ENCODE measurements at regions not wholly inside any gene's neighbourhood (a gene's known extent, or its start where the extent isn't known, plus 50 kb on each side); places are given as distances from the start of the nearest gene placed in this dataset.
A peak's percentile ranks its signal among the peaks of the same experiment; 100 is the strongest.
"Not testable (repeated sequence)": the region's sequence is repeated elsewhere in the genome, so short reads cannot be mapped to it uniquely, and the experiment has no call there.

GRCh38 chr3:112736805-112737566, 96.0 kb upstream of the CCDC80 start:
- DNase-seq (ENCODE audit: low read depth): no peak

- DNase-seq (ENCODE audit: low read depth): no peak
These were observed 95.4 kb upstream of the CCDC80 start for GRCh38 chr3:112736386-112736785.

- no peak for DNase-seq (ENCODE audit: low read depth)
These were observed 95.0 kb upstream of the CCDC80 start for GRCh38 chr3:112735926-112736325.

- DNase-seq (ENCODE audit: low read depth): peak; percentile 49
These were observed 93.9 kb upstream of the CCDC80 start for GRCh38 chr3:112734736-112735350.

- DNase-seq (ENCODE audit: low read depth): no peak
These were observed 93.2 kb upstream of the CCDC80 start for GRCh38 chr3:112734171-112734570.

- DNase-seq (ENCODE audit: low read depth): no peak
These were observed 89.3 kb upstream of the CCDC80 start for GRCh38 chr3:112730210-112730609.

- DNase-seq (ENCODE audit: low read depth): no peak
These were observed 80.3 kb upstream of the CCDC80 start for GRCh38 chr3:112721231-112721630.

- DNase-seq (ENCODE audit: low read depth): no peak
These were observed 78.0 kb upstream of the CCDC80 start for GRCh38 chr3:112718967-112719366.

GRCh38 chr3:112718516-112718915, 77.6 kb upstream of the CCDC80 start:
- no peak for DNase-seq (ENCODE audit: low read depth)

- no peak for DNase-seq (ENCODE audit: low read depth)
These were observed 69.0 kb upstream of the CCDC80 start for GRCh38 chr3:112709911-112710310.

GRCh38 chr3:112699436-112699978, 58.6 kb upstream of the CCDC80 start:
- DNase-seq (ENCODE audit: low read depth): no peak

- DNase-seq (ENCODE audit: low read depth): not testable (repeated sequence)
These were observed 57.5 kb upstream of the CCDC80 start for GRCh38 chr3:112698442-112698841.

GRCh38 chr3:112696244-112696643, 55.3 kb upstream of the CCDC80 start:
- not testable (repeated sequence) for DNase-seq (ENCODE audit: low read depth)

GRCh38 chr3:112695377-112696108, 54.6 kb upstream of the CCDC80 start:
- not testable (repeated sequence) for DNase-seq (ENCODE audit: low read depth)

- DNase-seq (ENCODE audit: low read depth): not testable (repeated sequence)
These were observed 54.0 kb upstream of the CCDC80 start for GRCh38 chr3:112694906-112695305.

- no peak for DNase-seq (ENCODE audit: low read depth)
These were observed 52.2 kb upstream of the CCDC80 start for GRCh38 chr3:112693186-112693585.
